ENCODE measurements at regions not wholly inside any gene's neighbourhood (a gene's known extent, or its start where the extent isn't known, plus 50 kb on each side); places are given as distances from the start of the nearest gene placed in this dataset.

- TF ChIP-seq, protein P1, sequence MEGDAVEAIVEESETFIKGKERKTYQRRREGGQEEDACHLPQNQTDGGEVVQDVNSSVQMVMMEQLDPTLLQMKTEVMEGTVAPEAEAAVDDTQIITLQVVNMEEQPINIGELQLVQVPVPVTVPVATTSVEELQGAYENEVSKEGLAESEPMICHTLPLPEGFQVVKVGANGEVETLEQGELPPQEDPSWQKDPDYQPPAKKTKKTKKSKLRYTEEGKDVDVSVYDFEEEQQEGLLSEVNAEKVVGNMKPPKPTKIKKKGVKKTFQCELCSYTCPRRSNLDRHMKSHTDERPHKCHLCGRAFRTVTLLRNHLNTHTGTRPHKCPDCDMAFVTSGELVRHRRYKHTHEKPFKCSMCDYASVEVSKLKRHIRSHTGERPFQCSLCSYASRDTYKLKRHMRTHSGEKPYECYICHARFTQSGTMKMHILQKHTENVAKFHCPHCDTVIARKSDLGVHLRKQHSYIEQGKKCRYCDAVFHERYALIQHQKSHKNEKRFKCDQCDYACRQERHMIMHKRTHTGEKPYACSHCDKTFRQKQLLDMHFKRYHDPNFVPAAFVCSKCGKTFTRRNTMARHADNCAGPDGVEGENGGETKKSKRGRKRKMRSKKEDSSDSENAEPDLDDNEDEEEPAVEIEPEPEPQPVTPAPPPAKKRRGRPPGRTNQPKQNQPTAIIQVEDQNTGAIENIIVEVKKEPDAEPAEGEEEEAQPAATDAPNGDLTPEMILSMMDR (conservative IDR thresholded peaks at IDR 0.05), result no peak
- no peak for TF ChIP-seq ZFX (IDR thresholded peaks at IDR 0.05)
These were observed 110.3 kb upstream of the ETV6 start for GRCh38 chr12:11539156-11539555.

Data from C4-2B (cell line).